ENCODE measurements at regions not wholly inside any gene's neighbourhood (a gene's known extent, or its start where the extent isn't known, plus 50 kb on each side); places are given as distances from the start of the nearest gene placed in this dataset.

DNA sequence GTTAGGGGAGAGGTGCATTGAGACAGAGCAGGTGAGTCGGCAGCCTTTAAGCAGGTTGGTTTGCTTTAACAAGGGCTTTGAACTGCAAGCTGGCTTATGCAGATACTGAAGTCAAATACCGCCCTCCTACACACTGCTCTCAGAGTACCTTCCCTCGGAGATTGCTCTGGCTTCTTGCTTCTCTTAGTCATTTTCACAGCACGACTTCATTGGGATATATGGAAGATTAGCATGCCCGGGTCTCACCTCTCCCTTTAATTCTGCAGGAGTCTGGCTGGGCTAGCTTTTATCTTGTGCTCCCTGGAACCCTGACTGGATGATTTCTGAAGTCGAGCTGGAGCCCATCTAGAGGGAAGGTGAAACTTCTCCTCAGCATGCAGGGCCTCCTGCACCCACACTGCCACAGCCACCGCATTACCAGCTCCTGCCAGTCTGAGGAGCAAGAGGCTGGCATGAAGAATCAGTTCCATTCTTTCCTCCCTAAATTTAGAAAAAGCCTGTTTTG is 395.5 kb upstream of the HNRNPA3 start:
- Histone ChIP-seq H3K36me3 (ENCODE audit: low read depth, low read length) (no peaks in the 10 kb centered on the region), H3K4me2 (ENCODE audit: low read length) (no peak overlapping the region), H4K20me1 (ENCODE audit: low read length) (no peaks in the 10 kb centered on the region), H3K4me3 (ENCODE audit: low read length) (no peak overlapping the region), H3K27ac (ENCODE audit: low read length) (no peak overlapping the region), H3K4me1 (ENCODE audit: insufficient read depth, low read length) (peaks cover 14% of the 10 kb centered on the region), H3K9me2 (replicated peaks; ENCODE audit: low read length) (no peaks in the 10 kb centered on the region), H3K27me3 (ENCODE audit: low read length) (peaks cover 26% of the 10 kb centered on the region), H3K9me3 (ENCODE audit: low read length) (no peaks in the 10 kb centered on the region), H3K9ac (ENCODE audit: low read length) (no peak overlapping the region), H3F3A (ENCODE audit: low read length, unreplicated experiment) (no peaks in the 10 kb centered on the region), H3K79me2 (ENCODE audit: low read length) (no peaks in the 10 kb centered on the region), H2AFZ (ENCODE audit: low read length) (no peak overlapping the region)
- intact Hi-C loops (cut with micrococcal nuclease), result loop anchor here (10.0 kb wide), 1 partner anchor 372 kb away; no protein-coding TSS in a partner anchor
- TF ChIP-seq EZH2phosphoT487 (IDR thresholded peaks at IDR 0.05; ENCODE audit: borderline replicate concordance, low read length) (no peak), EZH2 (IDR thresholded peaks at IDR 0.05; ENCODE audit: low read length, unreplicated experiment) (no peak)
- TF ChIP-seq, protein P1, sequence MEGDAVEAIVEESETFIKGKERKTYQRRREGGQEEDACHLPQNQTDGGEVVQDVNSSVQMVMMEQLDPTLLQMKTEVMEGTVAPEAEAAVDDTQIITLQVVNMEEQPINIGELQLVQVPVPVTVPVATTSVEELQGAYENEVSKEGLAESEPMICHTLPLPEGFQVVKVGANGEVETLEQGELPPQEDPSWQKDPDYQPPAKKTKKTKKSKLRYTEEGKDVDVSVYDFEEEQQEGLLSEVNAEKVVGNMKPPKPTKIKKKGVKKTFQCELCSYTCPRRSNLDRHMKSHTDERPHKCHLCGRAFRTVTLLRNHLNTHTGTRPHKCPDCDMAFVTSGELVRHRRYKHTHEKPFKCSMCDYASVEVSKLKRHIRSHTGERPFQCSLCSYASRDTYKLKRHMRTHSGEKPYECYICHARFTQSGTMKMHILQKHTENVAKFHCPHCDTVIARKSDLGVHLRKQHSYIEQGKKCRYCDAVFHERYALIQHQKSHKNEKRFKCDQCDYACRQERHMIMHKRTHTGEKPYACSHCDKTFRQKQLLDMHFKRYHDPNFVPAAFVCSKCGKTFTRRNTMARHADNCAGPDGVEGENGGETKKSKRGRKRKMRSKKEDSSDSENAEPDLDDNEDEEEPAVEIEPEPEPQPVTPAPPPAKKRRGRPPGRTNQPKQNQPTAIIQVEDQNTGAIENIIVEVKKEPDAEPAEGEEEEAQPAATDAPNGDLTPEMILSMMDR (conservative IDR thresholded peaks at IDR 0.05; ENCODE audit: low read depth, low read length), result peak; percentile 37; the same call in 1 of the 2 replicates
- DNase-seq, result peak; percentile 15
- ChIA-PET POLR2A (ENCODE audit: unreplicated experiment) (interaction anchor here (0.6 kb wide), 1 partner anchor 33 kb away, joined by 4 read pairs; no protein-coding TSS in a partner anchor), CTCF (interaction anchor here (0.7 to 1.0 kb wide), 2 partner anchors 172 to 332 kb away, joined by 5 read pairs; no protein-coding TSS in a partner anchor)
- BruUV-seq (replicated peaks), result no TSS peak
- peak; percentile 46; the same call in 1 of the 2 replicates for ATAC-seq

- no peak for ATAC-seq
- H4K20me1 ChIP-seq (ENCODE audit: low read length), result no peaks in the 10 kb centered on the region
- H2AFZ ChIP-seq (ENCODE audit: low read length), result no peak overlapping the region
- TF ChIP-seq, protein P1 (conservative IDR thresholded peaks at IDR 0.05; ENCODE audit: low read depth, low read length), result no peak
- TF ChIP-seq EZH2phosphoT487 (IDR thresholded peaks at IDR 0.05; ENCODE audit: borderline replicate concordance, low read length) (no peak), EZH2 (IDR thresholded peaks at IDR 0.05; ENCODE audit: low read length, unreplicated experiment) (no peak)
- no peaks in the 10 kb centered on the region for H3F3A ChIP-seq (ENCODE audit: low read length, unreplicated experiment)
- ChIA-PET POLR2A (ENCODE audit: unreplicated experiment) (no interaction called here), CTCF (interaction anchor here (0.6 to 0.7 kb wide), 2 partner anchors 171 to 316 kb away, joined by 4 to 5 read pairs; no protein-coding TSS in a partner anchor)
- no peak for DNase-seq
- no peaks in the 10 kb centered on the region for H3K9me3 ChIP-seq (ENCODE audit: low read length)
- H3K79me2 ChIP-seq (ENCODE audit: low read length), result no peaks in the 10 kb centered on the region
- H3K36me3 ChIP-seq (ENCODE audit: low read depth, low read length), result no peaks in the 10 kb centered on the region
- peaks cover 14% of the 10 kb centered on the region for H3K4me1 ChIP-seq (ENCODE audit: insufficient read depth, low read length)
- H3K9ac ChIP-seq (ENCODE audit: low read length), result no peak overlapping the region
- peaks cover 36% of the 10 kb centered on the region for H3K27me3 ChIP-seq (ENCODE audit: low read length)
- no peaks in the 10 kb centered on the region for H3K9me2 ChIP-seq (replicated peaks; ENCODE audit: low read length)
- BruUV-seq (replicated peaks), result no TSS peak
- intact Hi-C loops (cut with micrococcal nuclease), result loop anchor here (10.0 kb wide), 1 partner anchor 373 kb away; no protein-coding TSS in a partner anchor
- H3K4me2 ChIP-seq (ENCODE audit: low read length), result no peak overlapping the region
- H3K27ac ChIP-seq (ENCODE audit: low read length), result no peak overlapping the region
- H3K4me3 ChIP-seq (ENCODE audit: low read length), result no peak overlapping the region
Observed at GRCh38 chr2:176818076-176818475, 394.5 kb upstream of the HNRNPA3 start.

- BruUV-seq (replicated peaks), result no TSS peak
- Histone ChIP-seq H3K4me2 (ENCODE audit: low read length) (no peak overlapping the region), H3K36me3 (ENCODE audit: low read depth, low read length) (no peaks in the 10 kb centered on the region), H3K79me2 (ENCODE audit: low read length) (no peaks in the 10 kb centered on the region), H2AFZ (ENCODE audit: low read length) (no peak overlapping the region), H3K27me3 (ENCODE audit: low read length) (peaks cover 42% of the 10 kb centered on the region), H3K9me3 (ENCODE audit: low read length) (no peaks in the 10 kb centered on the region), H3K9ac (ENCODE audit: low read length) (no peak overlapping the region), H3K4me1 (ENCODE audit: insufficient read depth, low read length) (peaks cover 11% of the 10 kb centered on the region), H3K9me2 (replicated peaks; ENCODE audit: low read length) (no peaks in the 10 kb centered on the region), H4K20me1 (ENCODE audit: low read length) (no peaks in the 10 kb centered on the region), H3K4me3 (ENCODE audit: low read length) (no peak overlapping the region), H3K27ac (ENCODE audit: low read length) (no peak overlapping the region), H3F3A (ENCODE audit: low read length, unreplicated experiment) (no peaks in the 10 kb centered on the region)
- POLR2A ChIA-PET (ENCODE audit: unreplicated experiment), result no interaction called here
- no peak for DNase-seq
- CTCF ChIA-PET, result interaction anchor here (0.6 kb wide), 1 partner anchor 316 kb away, joined by 4 read pairs; no protein-coding TSS in a partner anchor
- ATAC-seq, result no peak
- intact Hi-C loops (cut with micrococcal nuclease), result loop anchor here (10.0 kb wide), 1 partner anchor 374 kb away; no protein-coding TSS in a partner anchor
- TF ChIP-seq EZH2phosphoT487 (IDR thresholded peaks at IDR 0.05; ENCODE audit: borderline replicate concordance, low read length), result no peak
Observed at GRCh38 chr2:176818617-176819016, 394.0 kb upstream of the HNRNPA3 start.
